SIG-M5 treated with dmso at 0.1 percent for 504 hours (cell line): ENCODE measurements at regions not wholly inside any gene's neighbourhood (a gene's known extent, or its start where the extent isn't known, plus 50 kb on each side); places are given as distances from the start of the nearest gene placed in this dataset.

Experiments used
- DNase-seq: peaks from one replicate; lab custom pipeline; 2025; ENCODE audit not compliant: unreplicated experiment; lab: John Stamatoyannopoulos, UW

- DNase-seq: no peak
Observed at GRCh38 chr20:59431014-59431413, 130.6 kb downstream of the EDN3 start.

GRCh38 chr20:59434960-59435359 is 134.5 kb downstream of the EDN3 start:
- no peak for DNase-seq

GRCh38 chr20:59435518-59435917 is 135.1 kb downstream of the EDN3 start:
- DNase-seq: no peak

GRCh38 chr20:59437601-59438031 is 137.2 kb downstream of the EDN3 start:
- no peak for DNase-seq

GRCh38 chr20:59438201-59438600 is 137.8 kb downstream of the EDN3 start:
- DNase-seq: no peak

GRCh38 chr20:59439243-59439642 is 138.8 kb downstream of the EDN3 start:
- DNase-seq: no peak

GRCh38 chr20:59441306-59441705 is 140.9 kb downstream of the EDN3 start:
- DNase-seq: no peak

GRCh38 chr20:59441860-59442810 is 141.7 kb downstream of the EDN3 start:
- DNase-seq: no peak

- DNase-seq: no peak
Observed at GRCh38 chr20:59443550-59443949, 143.1 kb downstream of the EDN3 start.

- no peak for DNase-seq
Observed at GRCh38 chr20:59446376-59446775, 146.0 kb downstream of the EDN3 start.

GRCh38 chr20:59448196-59448595 is 147.8 kb downstream of the EDN3 start:
- DNase-seq: no peak

GRCh38 chr20:59448851-59449444 is 148.5 kb downstream of the EDN3 start:
- DNase-seq: no peak

- no peak for DNase-seq
Observed at GRCh38 chr20:59451066-59451630, 150.7 kb downstream of the EDN3 start.

GRCh38 chr20:59451641-59452040 is 151.2 kb downstream of the EDN3 start:
- no peak for DNase-seq

- no peak for DNase-seq
Observed at GRCh38 chr20:59452856-59453255, 151.5 kb upstream of the PHACTR3 start.

- no peak for DNase-seq
Observed at GRCh38 chr20:59453759-59454560, 150.4 kb upstream of the PHACTR3 start.

GRCh38 chr20:59455402-59456341 is 148.7 kb upstream of the PHACTR3 start:
- DNase-seq: peak; percentile 25

- DNase-seq: no peak
Observed at GRCh38 chr20:59456342-59457279, 147.7 kb upstream of the PHACTR3 start.

GRCh38 chr20:59458645-59459044 is 145.7 kb upstream of the PHACTR3 start:
- DNase-seq: no peak
